PFSK-1 (cell line): ENCODE measurements at regions not wholly inside any gene's neighbourhood (a gene's known extent, or its start where the extent isn't known, plus 50 kb on each side); places are given as distances from the start of the nearest gene placed in this dataset.

Experiments
- FOXP2 ChIP-seq: optimal IDR thresholded peaks from 2 replicates; pipeline ENCODE3; 2011; ENCODE audit warnings: borderline replicate concordance, control low read depth, inconsistent platforms; ENCODE audit not compliant: insufficient read depth; ENCODE audit errors: extremely low read length, extremely low read depth
- POLR2AphosphoS5 ChIP-seq: IDR thresholded peaks from 2 replicates; pipeline ENCODE4 v1.6.1; 2012; ENCODE audit warnings: low read depth, mild to moderate bottlenecking, control low read depth, low read length, moderate library complexity
- REST ChIP-seq, 2 experiments: IDR thresholded peaks; 2 replicates each; pipeline versions ENCODE4 v1.6.1 to v1.8.0; 2011 to 2012; ENCODE audit warnings: low read depth in 2 of 2, low read length in 2 of 2, control low read depth in 1 of 2, inconsistent platforms in 1 of 2, mild to moderate bottlenecking in 1 of 2, moderate library complexity in 1 of 2; ENCODE audit not compliant: insufficient read depth in 1 of 2
- SIN3A ChIP-seq: IDR thresholded peaks from 2 replicates; pipeline ENCODE4 v1.6.1; 2012; ENCODE audit warnings: mild to moderate bottlenecking, low read length, moderate library complexity, borderline replicate concordance; ENCODE audit not compliant: insufficient read depth
- TAF1 ChIP-seq: IDR thresholded peaks from 2 replicates; pipeline ENCODE4 v1.6.1; 2012; ENCODE audit warnings: low read length, control low read depth, borderline replicate concordance; ENCODE audit not compliant: insufficient read depth

DNA sequence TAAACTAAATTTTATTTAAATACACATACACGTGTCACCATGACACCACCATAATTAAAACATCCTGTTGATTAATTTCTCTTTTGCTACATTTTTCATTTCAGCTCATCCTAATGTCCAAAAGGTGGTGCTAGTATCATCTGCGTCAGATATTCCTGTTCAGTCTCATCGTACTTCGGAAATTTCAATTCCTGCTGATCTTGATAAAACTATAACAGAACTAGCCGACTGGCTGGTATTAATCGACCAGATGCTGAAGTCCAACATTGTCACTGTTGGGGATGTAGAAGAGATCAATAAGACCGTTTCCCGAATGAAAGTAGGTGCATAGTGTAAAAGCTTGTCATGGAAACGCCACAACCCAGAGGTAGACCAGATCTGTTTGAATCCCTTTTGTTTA, 263.4 kb downstream of the UTRN start:
- TF ChIP-seq REST (IDR thresholded peaks at IDR 0.05; ENCODE audit: insufficient read depth in 1 of 2, low read depth in 2 of 2, low read length in 2 of 2) (no peak), SIN3A (no peak)

DNA sequence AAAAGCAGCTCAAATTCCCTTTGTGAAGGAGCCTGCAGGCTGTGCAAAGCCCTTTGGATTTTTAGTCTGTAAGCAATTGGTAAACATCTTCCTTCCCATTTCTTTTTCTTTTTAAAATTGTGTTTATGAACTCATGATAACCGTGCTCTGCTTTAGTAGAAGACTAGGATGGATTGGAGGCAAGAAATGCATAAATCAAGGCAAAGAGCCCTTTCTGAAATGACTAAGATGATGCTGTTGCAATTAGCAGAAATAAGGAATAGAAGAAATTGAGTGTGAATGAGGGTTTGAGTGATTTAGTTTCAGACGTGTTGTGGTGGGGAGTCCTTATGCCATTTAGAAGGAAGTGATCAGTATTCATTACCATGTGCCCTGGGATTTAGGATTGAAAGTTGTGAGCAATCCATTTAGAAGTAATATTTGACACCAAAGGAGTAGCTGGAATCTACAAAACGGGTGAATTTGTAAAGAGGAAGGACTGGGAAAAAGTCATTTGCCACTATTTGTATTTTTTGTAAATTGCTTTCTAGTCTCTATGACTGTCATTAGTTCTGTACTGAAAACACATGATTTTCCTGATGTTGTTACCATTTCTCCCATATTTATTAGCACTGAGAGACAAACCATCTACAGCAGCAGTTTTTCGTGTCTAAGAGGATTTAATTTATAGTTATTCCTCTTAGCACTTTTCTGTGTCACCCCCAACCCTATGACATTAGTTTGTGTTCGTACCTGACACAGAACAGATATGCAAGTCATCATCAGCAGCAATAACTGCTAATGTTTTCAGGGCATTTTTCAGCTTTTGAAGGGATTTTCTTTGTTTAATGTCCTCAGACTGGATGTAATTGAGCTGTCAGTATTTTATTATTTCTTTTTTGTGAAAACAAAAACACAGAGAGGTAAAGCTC, 265.0 kb downstream of the UTRN start:
- TF ChIP-seq POLR2AphosphoS5: no peak

GRCh38 chr6:144551339-144551738, 266.2 kb downstream of the UTRN start:
- no peak for TF ChIP-seq TAF1
- no peak for TF ChIP-seq SIN3A
- TF ChIP-seq FOXP2: no peak
- TF ChIP-seq POLR2AphosphoS5: no peak
- TF ChIP-seq REST (IDR thresholded peaks at IDR 0.05; ENCODE audit: insufficient read depth in 1 of 2, low read depth in 2 of 2, low read length in 2 of 2): no peak

DNA sequence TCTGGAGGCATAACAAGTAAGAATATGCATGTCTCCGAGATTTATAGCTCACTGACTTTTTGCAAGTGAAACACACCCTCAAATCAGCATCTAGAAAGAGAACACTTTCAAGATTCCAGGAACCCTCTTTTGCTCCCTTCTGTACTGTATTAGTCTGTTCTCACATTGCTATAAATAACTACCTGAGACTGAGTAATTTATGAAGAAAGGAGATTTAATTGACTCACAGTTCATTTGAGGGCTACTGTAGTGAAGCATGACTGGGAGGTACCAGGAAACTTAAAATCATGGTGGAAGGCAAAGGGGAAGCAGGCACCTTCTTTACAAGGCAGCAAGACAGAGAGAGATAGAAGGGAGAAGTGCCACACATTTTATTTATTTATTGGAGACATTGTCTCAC, 269.9 kb downstream of the UTRN start:
- TF ChIP-seq REST (IDR thresholded peaks at IDR 0.05; ENCODE audit: insufficient read depth in 1 of 2, low read depth in 2 of 2, low read length in 2 of 2): no peak
- no peak for TF ChIP-seq POLR2AphosphoS5
- no peak for TF ChIP-seq TAF1
- TF ChIP-seq FOXP2: no peak
- TF ChIP-seq SIN3A: no peak

- TF ChIP-seq TAF1 (no peak), FOXP2 (no peak), SIN3A (no peak), REST (IDR thresholded peaks at IDR 0.05; ENCODE audit: insufficient read depth in 1 of 2, low read depth in 2 of 2, low read length in 2 of 2) (no peak), POLR2AphosphoS5 (no peak)
Measured at GRCh38 chr6:144559865-144560593, 274.9 kb downstream of the UTRN start.
